Psoas muscle (tissue), 7 donors: ENCODE measurements at regions not wholly inside any gene's neighbourhood (a gene's known extent, or its start where the extent isn't known, plus 50 kb on each side); places are given as distances from the start of the nearest gene placed in this dataset.
A peak's percentile ranks its signal among the peaks of the same experiment; 100 is the strongest.

Source experiments
- ATAC-seq, 4 donors: fragments of 200-7000 bp; cut with Tn5 transposase; one replicate each; pipeline ENCODE4 v1.9.1; 2020; ENCODE audit warnings: moderate library complexity in 3 of 4, mild to moderate bottlenecking in 2 of 4
- DNase-seq, 2 donors: peaks; one replicate each; pipeline ENCODE4 v3.0.0-alpha.2; 2020
- H3K27ac ChIP-seq: fragments of 200-600 bp; one replicate; pipeline ENCODE4 v1.8.0; 2022
- H3K27me3 ChIP-seq, 3 donors: fragments of 200-600 bp in 1 of 3; one replicate each; pipeline versions ENCODE4 v1.6.1 to v1.8.0; 2013 to 2022; ENCODE audit warnings: low read length in 2 of 3, mild to moderate bottlenecking in 2 of 3, moderate library complexity in 1 of 3; ENCODE audit not compliant: insufficient read depth in 3 of 3
- H3K36me3 ChIP-seq, 2 donors: fragments of 200-600 bp in 1 of 2; one replicate each; pipeline versions ENCODE4 v1.6.1 to v1.8.0; 2013 to 2022; ENCODE audit warnings: low read depth in 1 of 2, mild to moderate bottlenecking in 1 of 2, moderate library complexity in 1 of 2; ENCODE audit not compliant: insufficient read depth in 1 of 2
- H3K4me1 ChIP-seq: fragments of 200-600 bp; one replicate; pipeline ENCODE4 v1.8.0; 2022
- H3K4me3 ChIP-seq: fragments of 200-600 bp; one replicate; pipeline ENCODE4 v1.8.0; 2022; ENCODE audit warnings: mild to moderate bottlenecking
- H3K9me3 ChIP-seq: fragments of 200-600 bp; one replicate; pipeline ENCODE4 v1.8.0; 2022
- CTCF ChIP-seq: fragments of 200-600 bp; IDR thresholded peaks from one replicate; pipeline ENCODE4 v1.8.0; 2022; ENCODE audit warnings: antibody characterized with exemption
- whole genome bisulfite sequencing, 3 donors: extraction: QIAGEN DNeasy Blood & Tissue Kit; methylation state at CpG; one replicate each; pipeline versions ENCODE4 v1.1.6 to v1.1.7; 2013; 5-methylcytosine and 5-hydroxymethylcytosine counted together
- intact Hi-C, 2 donors: fragments of 100-400 bp; cut with DNase I; formaldehyde crosslinking; loops; one replicate each; pipeline versions ENCODE4 v1.11.0 to v1.14.2; 2022
- donor health status: healthy with polysubstance abuse.
- donor health status: DM: no; HTN: no; CAD: no; lungs with moderate emphysema.
- donor health status: Bipolar disorder and iron deficiency.
- donor health status: healthy.
- donor health status: DM: yes; HTN: yes; CAD: no.
- donor health status: DM: no; HTN: no; CAD: no.
- donor health status: DM: yes; HTN: yes; CAD: no.

- Histone ChIP-seq H3K36me3 (no peaks in the 10 kb centered on the region), H3K4me1 (no peaks in the 10 kb centered on the region), H3K4me3 (no peak overlapping the region), H3K27ac (no peak overlapping the region), H3K9me3 (no peaks in the 10 kb centered on the region), H3K27me3 (peaks cover 0 to 5% (median 0%) of the 10 kb centered on the region in 3 donors)
- no peak for TF ChIP-seq CTCF
- intact Hi-C loops = no loop called here
- DNase-seq (peak in 1 of 2 donors; percentile 4), ATAC-seq (no peak)
- 77 to 86% (median 84%) methylated on average over 3 of the region's 3 CpGs for WGBS, 3 donors
Measured at GRCh38 chr1:22196041-22196440, 53.1 kb upstream of the WNT4 start.

- no peak for ATAC-seq
- no peaks in the 10 kb centered on the region for H3K9me3 ChIP-seq
- no peak for TF ChIP-seq CTCF
- no peak overlapping the region for H3K4me3 ChIP-seq
- no peaks in the 10 kb centered on the region for H3K4me1 ChIP-seq
- DNase-seq = peak in 1 of 2 donors; percentile 5
- no peak overlapping the region for H3K27ac ChIP-seq
- no peaks in the 10 kb centered on the region for H3K36me3 ChIP-seq
- intact Hi-C loops = no loop called here
- 86 to 87% (median 86%) methylated on average over 6 of the region's 6 CpGs for WGBS, 3 donors
- H3K27me3 ChIP-seq = peaks cover 0 to 5% (median 0%) of the 10 kb centered on the region in 3 donors
Measured at GRCh38 chr1:22196641-22197040, 53.7 kb upstream of the WNT4 start.

GRCh38 chr1:22197644-22198043, 54.7 kb upstream of the WNT4 start:
- Histone ChIP-seq H3K27ac (no peak overlapping the region), H3K9me3 (no peaks in the 10 kb centered on the region), H3K27me3 (peaks cover 0 to 5% (median 0%) of the 10 kb centered on the region in 3 donors), H3K4me1 (no peaks in the 10 kb centered on the region), H3K4me3 (no peak overlapping the region), H3K36me3 (no peaks in the 10 kb centered on the region)
- peak in 1 of 2 donors; percentile 6 for DNase-seq
- no peak for TF ChIP-seq CTCF
- no peak for ATAC-seq
- 71 to 82% (median 79%) methylated on average over 2 of the region's 2 CpGs for WGBS, 3 donors
- intact Hi-C loops = no loop called here

GRCh38 chr1:22201023-22201422, 58.1 kb upstream of the WNT4 start:
- Histone ChIP-seq H3K9me3 (no peaks in the 10 kb centered on the region), H3K27ac (no peak overlapping the region), H3K4me1 (no peaks in the 10 kb centered on the region), H3K27me3 (peaks cover 0 to 2% (median 0%) of the 10 kb centered on the region in 3 donors), H3K36me3 (no peaks in the 10 kb centered on the region), H3K4me3 (no peak overlapping the region)
- no peak for ATAC-seq
- 35 to 60% (median 37%) methylated on average over 1 of the region's 1 CpG for WGBS, 3 donors
- no peak for DNase-seq
- intact Hi-C loops = loop anchor here in 1 of 2 donors (5.0 kb wide), 1 partner anchor 49 kb away; no protein-coding TSS in a partner anchor
- no peak for TF ChIP-seq CTCF

- DNase-seq (no peak), ATAC-seq (no peak)
- H3K27me3 ChIP-seq = peaks cover 0 to 13% (median 2%) of the 10 kb centered on the region in 3 donors
- H3K27ac ChIP-seq = no peak overlapping the region
- intact Hi-C loops = loop anchor here in 1 of 2 donors (5.0 kb wide), 1 partner anchor 51 kb away; no protein-coding TSS in a partner anchor
- no peak for TF ChIP-seq CTCF
- no peaks in the 10 kb centered on the region for H3K9me3 ChIP-seq
- no peak overlapping the region for H3K4me3 ChIP-seq
- H3K4me1 ChIP-seq = no peaks in the 10 kb centered on the region
- WGBS, 3 donors = 90 to 94% (median 92%) methylated on average over 1 of the region's 1 CpG
- no peaks in the 10 kb centered on the region for H3K36me3 ChIP-seq
Measured at GRCh38 chr1:22203335-22203734, 60.4 kb upstream of the WNT4 start.
